ENCODE measurements at regions not wholly inside any gene's neighbourhood (a gene's known extent, or its start where the extent isn't known, plus 50 kb on each side); places are given as distances from the start of the nearest gene placed in this dataset.

DNA sequence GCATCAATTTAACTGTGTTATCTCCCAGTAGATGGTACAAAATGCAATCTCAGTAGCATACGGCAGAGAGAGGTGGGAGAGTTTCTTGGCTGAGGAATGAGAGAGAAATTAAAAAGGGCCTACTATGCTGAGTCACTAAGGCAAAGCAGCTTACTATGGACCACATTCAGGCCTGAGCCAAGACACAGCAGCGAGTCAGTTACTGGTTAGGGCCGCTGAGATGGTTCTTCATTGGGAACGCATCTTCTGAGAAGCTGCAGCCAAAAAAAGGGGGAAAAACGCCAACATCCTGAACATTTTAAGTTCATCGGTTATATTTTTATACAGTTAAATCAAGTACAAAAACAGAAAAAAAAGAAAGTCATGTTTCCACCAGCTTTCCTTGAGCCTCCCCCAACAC, 61.1 kb upstream of the BDNF start:
- no peak for DNase-seq

DNA sequence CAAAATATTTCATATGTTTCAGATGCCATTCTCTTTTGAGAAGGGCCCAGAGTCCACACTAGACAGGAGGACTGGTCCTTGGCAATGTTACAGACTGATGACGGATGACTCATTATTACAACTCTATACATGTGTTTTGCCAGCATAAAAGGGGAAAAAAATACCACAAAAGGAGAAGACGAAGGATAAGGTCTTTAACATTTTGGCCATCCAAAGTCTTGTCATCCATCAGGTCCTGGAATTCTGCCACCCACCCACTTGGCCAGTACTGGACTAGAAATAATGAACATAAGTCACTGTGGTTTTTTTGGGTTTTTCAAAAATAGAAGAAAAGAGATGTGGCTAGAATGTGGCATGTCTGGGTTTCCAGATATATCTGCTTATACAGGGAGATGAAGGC, 57.7 kb upstream of the BDNF start:
- no peak for DNase-seq

- DNase-seq = no peak
Observed at GRCh38 chr11:27754035-27755017, 54.1 kb upstream of the BDNF start.

Measured in NCI-H1092 (cell line).